IMR-90 (cell line): ENCODE measurements at regions not wholly inside any gene's neighbourhood (a gene's known extent, or its start where the extent isn't known, plus 50 kb on each side); places are given as distances from the start of the nearest gene placed in this dataset.

Experiments used
- ATAC-seq: fragments of 200-7000 bp; cut with Tn5 transposase; 2 replicates; pipeline ENCODE4 v1.9.1; 2020; ENCODE audit warnings: low read depth, mild to moderate bottlenecking, moderate library complexity
- BruUV-seq: library from RNA; stranded (reverse); fragments of 400-500 nt; replicated peaks from 2 replicates; lab custom pipeline; 2021; lab: Mats Ljungman, UMichigan
- CTCF ChIA-PET: fragments of 300-600 bp; formaldehyde crosslinking; extraction: SDS; loops from one replicate; lab custom pipeline; 2021; ENCODE audit warnings: antibody characterized with exemption; lab: Yijun Ruan, JAX
- POLR2A ChIA-PET: fragments of 300-600 bp; sonication (Branson Sonifier 250); formaldehyde crosslinking; loops from one replicate; lab custom pipeline; 2022; ENCODE audit warnings: antibody characterized with exemption; ENCODE audit not compliant: unreplicated experiment; lab: Charles Lee
- DNase-seq: peaks from one replicate; pipeline ENCODE4 v3.0.0; 2013
- H2AFZ ChIP-seq: replicated peaks from 2 replicates; pipeline ENCODE3; 2013; ENCODE audit warnings: low read length, mild to moderate bottlenecking; ENCODE audit not compliant: poor library complexity
- H2AK5ac ChIP-seq: 2 replicates; pipeline ENCODE4 v1.6.1; 2013; ENCODE audit warnings: low read depth, low read length, inconsistent platforms
- H2AK9ac ChIP-seq: replicated peaks from 2 replicates; pipeline ENCODE3; 2013; ENCODE audit warnings: mild to moderate bottlenecking, low read depth, low read length, moderate library complexity; ENCODE audit not compliant: poor library complexity
- H2BK120ac ChIP-seq: 2 replicates; pipeline ENCODE4 v1.6.1; 2013; ENCODE audit warnings: low read depth, low read length, inconsistent platforms
- H2BK15ac ChIP-seq: 3 replicates; pipeline ENCODE4 v1.6.1; 2013; ENCODE audit warnings: low read depth, low read length, inconsistent platforms
- H2BK20ac ChIP-seq: 2 replicates; pipeline ENCODE4 v1.6.1; 2013; ENCODE audit warnings: low read depth, mild to moderate bottlenecking, inconsistent platforms, low read length, moderate library complexity
- H2BK5ac ChIP-seq: 2 replicates; pipeline ENCODE4 v1.6.1; 2013; ENCODE audit warnings: mild to moderate bottlenecking, low read depth, low read length, inconsistent platforms; ENCODE audit not compliant: poor library complexity, severe bottlenecking
- H3K14ac ChIP-seq: replicated peaks from 2 replicates; pipeline ENCODE4 v1.6.1; 2013; ENCODE audit warnings: low read depth, low read length, inconsistent platforms
- H3K18ac ChIP-seq: 2 replicates; pipeline ENCODE4 v1.6.1; 2013; ENCODE audit warnings: low read depth, low read length, control low read depth
- H3K23ac ChIP-seq: 2 replicates; pipeline ENCODE4 v1.6.1; 2013; ENCODE audit warnings: low read depth, low read length, inconsistent platforms
- H3K27ac ChIP-seq: 2 replicates; pipeline ENCODE4 v1.5.1; 2013; ENCODE audit warnings: mild to moderate bottlenecking, control low read depth, low read length; ENCODE audit not compliant: insufficient read depth
- H3K27me3 ChIP-seq: 2 replicates; pipeline ENCODE4 v1.6.1; 2013; ENCODE audit warnings: low read length; ENCODE audit not compliant: control insufficient read depth, insufficient read depth
- H3K36me3 ChIP-seq: 2 replicates; pipeline ENCODE4 v1.6.1; 2013; ENCODE audit warnings: low read length, mixed read lengths; ENCODE audit not compliant: control insufficient read depth, insufficient read depth
- H3K4ac ChIP-seq: 2 replicates; pipeline ENCODE4 v1.6.1; 2013; ENCODE audit warnings: low read depth, low read length, inconsistent platforms
- H3K4me1 ChIP-seq: 2 replicates; pipeline ENCODE4 v1.6.1; 2013; ENCODE audit warnings: low read length, mixed read lengths; ENCODE audit not compliant: control insufficient read depth, insufficient read depth
- H3K4me2 ChIP-seq: 2 replicates; pipeline ENCODE4 v1.6.1; 2013; ENCODE audit warnings: low read depth, mild to moderate bottlenecking, control low read depth, low read length, moderate library complexity
- H3K4me3 ChIP-seq: 2 replicates; pipeline ENCODE4 v1.5.1; 2013; ENCODE audit warnings: low read depth, mild to moderate bottlenecking, control low read depth, low read length, moderate library complexity; ENCODE audit not compliant: insufficient read depth
- H3K56ac ChIP-seq: 2 replicates; pipeline ENCODE4 v1.6.1; 2013; ENCODE audit warnings: low read length, inconsistent platforms; ENCODE audit not compliant: insufficient read depth; ENCODE audit errors: extremely low read depth
- H3K79me1 ChIP-seq, 2 experiments: 2 replicates each; pipeline ENCODE4 v1.6.1; 2013; ENCODE audit warnings: low read length in 2 of 2, inconsistent platforms in 1 of 2, low read depth in 1 of 2
- H3K9ac ChIP-seq: 2 replicates; pipeline ENCODE4 v1.6.1; 2013; ENCODE audit warnings: low read depth, low read length, control low read depth
- H3K9me1 ChIP-seq: 2 replicates; pipeline ENCODE4 v1.6.1; 2013; ENCODE audit warnings: low read length, inconsistent platforms; ENCODE audit not compliant: insufficient read depth
- H3K9me3 ChIP-seq: 2 replicates; pipeline ENCODE4 v1.6.1; 2013; ENCODE audit warnings: low read length; ENCODE audit not compliant: control insufficient read depth, insufficient read depth
- H4K20me1 ChIP-seq: 2 replicates; pipeline ENCODE4 v1.6.1; 2013; ENCODE audit warnings: low read length, inconsistent platforms; ENCODE audit not compliant: insufficient read depth
- H4K5ac ChIP-seq: 2 replicates; pipeline ENCODE4 v1.6.1; 2013; ENCODE audit warnings: mild to moderate bottlenecking, low read depth, low read length, control low read depth
- H4K8ac ChIP-seq, 2 experiments: 2 replicates each; pipeline ENCODE4 v1.6.1; 2013; ENCODE audit warnings: low read depth in 2 of 2, low read length in 2 of 2, control low read depth in 1 of 2, inconsistent platforms in 1 of 2
- H4K91ac ChIP-seq: 2 replicates; pipeline ENCODE4 v1.6.1; 2013; ENCODE audit warnings: low read depth, low read length, inconsistent platforms; ENCODE audit not compliant: insufficient read depth
- MAZ ChIP-seq: IDR thresholded peaks from 2 replicates; pipeline ENCODE4 v1.6.1; 2012; ENCODE audit warnings: low read depth, mild to moderate bottlenecking, low read length, improper control_type of control experiment, moderate library complexity, borderline replicate concordance
- SMC3 ChIP-seq: fragments of 150-350 bp; IDR thresholded peaks from 2 replicates; pipeline ENCODE4 v1.6.1; 2016; ENCODE audit warnings: low read depth, mild to moderate bottlenecking, antibody characterized with exemption, low read length, moderate library complexity
- WGBS, 2 experiments: methylation state at CpG; one replicate each; pipeline versions ENCODE4 v1.1.5 to v1.1.7; 2013; ENCODE audit warnings: missing lambda C conversion rate in 2 of 2; ENCODE audit not compliant: insufficient read length in 1 of 2; ENCODE audit errors: extremely low coverage in 2 of 2; 5-methylcytosine and 5-hydroxymethylcytosine counted together
- dilution Hi-C: fragments of 300-500 bp; cut with HindIII; formaldehyde crosslinking; loops from one replicate; pipeline ENCODE4 v1.14.3; 2018; ENCODE audit warnings: low sequenced_read_pairs; ENCODE audit not compliant: unreplicated experiment
- in situ Hi-C: fragments of 300-500 bp; cut with MboI; formaldehyde crosslinking; loops from 3 replicates; pipeline ENCODE4 v1.14.3; 2019; ENCODE audit warnings: low sequenced_read_pairs, inconsistent platforms, mixed read lengths
- intact Hi-C: fragments of 100-400 bp; cut with micrococcal nuclease; formaldehyde crosslinking; loops from 2 replicates; pipeline ENCODE4 v1.10.0; 2022

DNA sequence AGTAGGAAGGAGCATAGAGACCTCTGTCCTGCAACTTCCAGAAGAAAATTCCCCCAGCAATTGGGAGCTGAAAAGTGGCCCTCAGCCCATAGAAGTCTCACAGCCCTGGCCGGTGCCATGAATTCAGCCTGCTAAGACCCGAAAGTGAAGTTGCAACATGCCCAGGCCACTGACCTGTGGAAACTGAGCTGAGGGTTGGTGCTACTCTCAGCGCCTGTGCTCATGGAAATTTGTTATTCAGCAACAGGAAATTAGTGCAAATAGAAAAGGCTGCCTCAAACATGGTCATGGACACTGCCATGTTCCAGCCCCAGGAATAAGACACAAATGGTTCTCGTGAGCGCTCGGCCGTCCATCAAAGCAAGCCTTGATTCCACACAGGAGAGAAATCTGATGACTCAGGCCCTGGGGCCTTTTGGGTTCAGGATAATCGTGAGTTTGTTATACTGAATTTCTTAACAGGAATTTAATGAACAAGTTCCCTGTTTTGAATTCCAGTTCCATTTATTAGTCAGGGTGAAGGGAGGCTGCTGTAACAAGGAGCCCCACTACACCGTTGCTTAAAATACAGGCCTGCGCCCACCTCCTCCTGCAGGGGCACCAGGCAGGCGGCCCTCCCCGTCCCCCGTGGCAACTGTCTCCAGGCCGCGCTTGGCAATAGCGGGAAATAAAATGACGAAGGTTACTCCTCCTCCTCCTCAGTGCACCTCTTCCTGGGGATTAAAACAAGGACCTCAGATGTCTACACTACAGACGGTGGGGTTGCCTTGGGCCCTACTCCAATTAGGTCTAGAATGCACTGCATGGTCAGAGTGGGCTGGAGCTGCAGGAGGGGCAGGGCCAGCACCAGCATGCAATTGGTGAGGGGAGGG, 152.9 kb downstream of the ERMARD start:
- in situ Hi-C loops (no loop called here), intact Hi-C loops (no loop called here), dilution Hi-C loops (no loop called here)
- H3K14ac ChIP-seq: no peak overlapping the region
- no peak overlapping the region for H2AFZ ChIP-seq
- H3K27ac ChIP-seq: no peak overlapping the region
- no peaks in the 10 kb centered on the region; the same call in 1 of the 2 replicates for H3K4me1 ChIP-seq
- no peak overlapping the region for H2AK5ac ChIP-seq
- TF ChIP-seq MAZ (no peak), SMC3 (no peak)
- no peaks in the 10 kb centered on the region for H3K27me3 ChIP-seq
- ChIA-PET CTCF (no interaction called here), POLR2A (no interaction called here)
- no peak for DNase-seq
- H2BK5ac ChIP-seq: no peak overlapping the region
- WGBS, 2 experiments: 78% methylated on average over 3 of the region's 18 CpGs; no CpG with 5 or more reads in 1 of the 2 experiments
- no peaks in the 10 kb centered on the region for H3K36me3 ChIP-seq
- no peak overlapping the region for H3K4ac ChIP-seq
- H3K9ac ChIP-seq: no peak overlapping the region
- ATAC-seq: no peak
- H2BK15ac ChIP-seq: no peak overlapping the region
- H2AK9ac ChIP-seq: no peak overlapping the region
- no peak overlapping the region for H3K23ac ChIP-seq
- no peak overlapping the region for H2BK120ac ChIP-seq
- H2BK20ac ChIP-seq: no peak overlapping the region
- H4K5ac ChIP-seq: no peak overlapping the region
- H4K20me1 ChIP-seq: no peaks in the 10 kb centered on the region
- H3K4me2 ChIP-seq: no peak overlapping the region
- no TSS peak for BruUV-seq
- H4K91ac ChIP-seq: no peak overlapping the region
- no peaks in the 10 kb centered on the region for H3K9me1 ChIP-seq
- no peak overlapping the region for H3K4me3 ChIP-seq
- no peaks in the 10 kb centered on the region for H3K79me1 ChIP-seq
- H4K8ac ChIP-seq: no peak overlapping the region
- H3K9me3 ChIP-seq: peaks cover 43% of the 10 kb centered on the region
- H3K56ac ChIP-seq: no peak overlapping the region
- no peak overlapping the region for H3K18ac ChIP-seq
